ENCODE measurements at regions not wholly inside any gene's neighbourhood (a gene's known extent, or its start where the extent isn't known, plus 50 kb on each side); places are given as distances from the start of the nearest gene placed in this dataset.

GRCh38 chr18:57281519-57281918, 70.8 kb upstream of the ST8SIA3 start:
- H3K9me3 Mint-ChIP-seq (ENCODE audit: insufficient read depth), result peaks cover 3% of the 10 kb centered on the region
- H3K9me3 ChIP-seq (ENCODE audit: control extremely low read depth in 1 of 3, control insufficient read depth in 2 of 3, insufficient read depth in 1 of 3, low read length in 2 of 3), result peaks cover 0 to 5% (median 2%) of the 10 kb centered on the region in 3 donors
- no peak overlapping the region for H3K4me2 ChIP-seq (replicated peaks; ENCODE audit: low read depth, low read length, poor library complexity, severe bottlenecking)
- no peaks in the 10 kb centered on the region for H3K27me3 ChIP-seq (replicated peaks in 1 of 4; ENCODE audit: control extremely low read depth in 1 of 4, control insufficient read depth in 3 of 4, insufficient read depth in 4 of 4, low read length in 3 of 4)
- DNase-seq (no peak), ATAC-seq (ENCODE audit: low read depth) (no peak)
- no peaks in the 10 kb centered on the region for H3K36me3 ChIP-seq (replicated peaks in 1 of 2; ENCODE audit: control extremely low read depth in 1 of 2, control insufficient read depth in 1 of 2, extremely low read depth in 1 of 2, insufficient read depth in 2 of 2, low read length in 1 of 2)
- H3K4me3 Mint-ChIP-seq, result no peak overlapping the region
- no peak overlapping the region for H3K27ac Mint-ChIP-seq
- H3K4me1 Mint-ChIP-seq, result no peaks in the 10 kb centered on the region
- no peak overlapping the region for H3K4me3 ChIP-seq (ENCODE audit: control extremely low read depth in 1 of 5, extremely low read depth in 1 of 5, insufficient read depth in 1 of 5, low read depth in 2 of 5, low read length in 4 of 5)
- ChIA-PET CTCF (no interaction called here), POLR2A (no interaction called here)
- TF ChIP-seq EZH2 (IDR thresholded peaks at IDR 0.05; ENCODE audit: borderline replicate concordance, insufficient read depth, low read depth, low read length, poor library complexity, severe bottlenecking) (no peak), CTCF (IDR thresholded peaks at IDR 0.05) (no peak)
- H3K9ac ChIP-seq (ENCODE audit: low read length), result no peak overlapping the region
- no peaks in the 10 kb centered on the region for H4K20me1 ChIP-seq (ENCODE audit: control insufficient read depth, insufficient read depth, low read length, poor library complexity, severe bottlenecking)
- no peaks in the 10 kb centered on the region for H3K79me2 ChIP-seq (ENCODE audit: control insufficient read depth, insufficient read depth, low read length)
- 86% methylated on average over 4 of the region's 5 CpGs for WGBS (ENCODE audit: insufficient coverage)
- no peak overlapping the region for H3K27ac ChIP-seq (ENCODE audit: low read length in 2 of 2)
- H3K4me1 ChIP-seq (ENCODE audit: control insufficient read depth in 2 of 2, insufficient read depth in 2 of 2, low read length in 2 of 2), result no peaks in the 10 kb centered on the region
- H3K27me3 Mint-ChIP-seq, result peaks cover 14% of the 10 kb centered on the region
- no peak overlapping the region for H2AFZ ChIP-seq (ENCODE audit: insufficient read depth, low read depth, low read length, poor library complexity, severe bottlenecking)
- intact Hi-C loops (cut with micrococcal nuclease), result no loop called here

GRCh38 chr18:57286949-57287348, 65.4 kb upstream of the ST8SIA3 start:
- Histone ChIP-seq H3K79me2 (ENCODE audit: control insufficient read depth, insufficient read depth, low read length) (no peaks in the 10 kb centered on the region), H3K4me1 (ENCODE audit: control insufficient read depth in 2 of 2, insufficient read depth in 2 of 2, low read length in 2 of 2) (no peaks in the 10 kb centered on the region), H3K4me3 (ENCODE audit: control extremely low read depth in 1 of 5, extremely low read depth in 1 of 5, insufficient read depth in 1 of 5, low read depth in 2 of 5, low read length in 4 of 5) (no peak overlapping the region), H2AFZ (ENCODE audit: insufficient read depth, low read depth, low read length, poor library complexity, severe bottlenecking) (no peak overlapping the region), H3K4me2 (replicated peaks; ENCODE audit: low read depth, low read length, poor library complexity, severe bottlenecking) (no peak overlapping the region), H4K20me1 (ENCODE audit: control insufficient read depth, insufficient read depth, low read length, poor library complexity, severe bottlenecking) (no peaks in the 10 kb centered on the region), H3K36me3 (replicated peaks in 1 of 2; ENCODE audit: control extremely low read depth in 1 of 2, control insufficient read depth in 1 of 2, extremely low read depth in 1 of 2, insufficient read depth in 2 of 2, low read length in 1 of 2) (no peaks in the 10 kb centered on the region), H3K9ac (ENCODE audit: low read length) (no peak overlapping the region), H3K9me3 (ENCODE audit: control extremely low read depth in 1 of 3, control insufficient read depth in 2 of 3, insufficient read depth in 1 of 3, low read length in 2 of 3) (peaks cover 0 to 8% (median 4%) of the 10 kb centered on the region in 3 donors), H3K27ac (ENCODE audit: low read length in 2 of 2) (no peak overlapping the region), H3K27me3 (replicated peaks in 1 of 4; ENCODE audit: control extremely low read depth in 1 of 4, control insufficient read depth in 3 of 4, insufficient read depth in 4 of 4, low read length in 3 of 4) (peaks cover 0 to 3% (median 0%) of the 10 kb centered on the region in 4 experiments)
- TF ChIP-seq EZH2 (IDR thresholded peaks at IDR 0.05; ENCODE audit: borderline replicate concordance, insufficient read depth, low read depth, low read length, poor library complexity, severe bottlenecking) (no peak), CTCF (IDR thresholded peaks at IDR 0.05) (no peak)
- no peak overlapping the region for H3K27ac Mint-ChIP-seq
- peaks cover 18% of the 10 kb centered on the region for H3K27me3 Mint-ChIP-seq
- no peak overlapping the region for H3K4me3 Mint-ChIP-seq
- no peaks in the 10 kb centered on the region for H3K4me1 Mint-ChIP-seq
- DNase-seq, result no peak
- intact Hi-C loops (cut with micrococcal nuclease), result no loop called here
- POLR2A ChIA-PET, result no interaction called here
- no peak for ATAC-seq (ENCODE audit: low read depth)
- peaks cover 6% of the 10 kb centered on the region for H3K9me3 Mint-ChIP-seq (ENCODE audit: insufficient read depth)
- CTCF ChIA-PET, result no interaction called here
- 81% methylated on average over 2 of the region's 2 CpGs for WGBS (ENCODE audit: insufficient coverage)
